ENCODE measurements at regions not wholly inside any gene's neighbourhood (a gene's known extent, or its start where the extent isn't known, plus 50 kb on each side); places are given as distances from the start of the nearest gene placed in this dataset.

- TF ChIP-seq, protein P1, sequence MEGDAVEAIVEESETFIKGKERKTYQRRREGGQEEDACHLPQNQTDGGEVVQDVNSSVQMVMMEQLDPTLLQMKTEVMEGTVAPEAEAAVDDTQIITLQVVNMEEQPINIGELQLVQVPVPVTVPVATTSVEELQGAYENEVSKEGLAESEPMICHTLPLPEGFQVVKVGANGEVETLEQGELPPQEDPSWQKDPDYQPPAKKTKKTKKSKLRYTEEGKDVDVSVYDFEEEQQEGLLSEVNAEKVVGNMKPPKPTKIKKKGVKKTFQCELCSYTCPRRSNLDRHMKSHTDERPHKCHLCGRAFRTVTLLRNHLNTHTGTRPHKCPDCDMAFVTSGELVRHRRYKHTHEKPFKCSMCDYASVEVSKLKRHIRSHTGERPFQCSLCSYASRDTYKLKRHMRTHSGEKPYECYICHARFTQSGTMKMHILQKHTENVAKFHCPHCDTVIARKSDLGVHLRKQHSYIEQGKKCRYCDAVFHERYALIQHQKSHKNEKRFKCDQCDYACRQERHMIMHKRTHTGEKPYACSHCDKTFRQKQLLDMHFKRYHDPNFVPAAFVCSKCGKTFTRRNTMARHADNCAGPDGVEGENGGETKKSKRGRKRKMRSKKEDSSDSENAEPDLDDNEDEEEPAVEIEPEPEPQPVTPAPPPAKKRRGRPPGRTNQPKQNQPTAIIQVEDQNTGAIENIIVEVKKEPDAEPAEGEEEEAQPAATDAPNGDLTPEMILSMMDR (conservative IDR thresholded peaks at IDR 0.05) = no peak
- Histone ChIP-seq H3K56ac (ENCODE audit: insufficient read length, low read depth, low read length) (no peak overlapping the region), H3K23me2 (ENCODE audit: insufficient read length, low read depth, low read length, poor library complexity, severe bottlenecking) (no peaks in the 10 kb centered on the region), H3K9me3 (ENCODE audit: control insufficient read depth, low read depth, low read length) (no peaks in the 10 kb centered on the region), H3K4me2 (ENCODE audit: insufficient read depth, insufficient read length, low read length) (no peak overlapping the region), H2BK12ac (ENCODE audit: insufficient read length, low read depth, low read length) (no peak overlapping the region), H3K27ac (ENCODE audit: insufficient read length, low read depth, low read length) (peak overlapping the region; percentile 35), H3K18ac (ENCODE audit: insufficient read length, low read depth, low read length) (no peak overlapping the region), H3T11ph (ENCODE audit: low read length) (no peak overlapping the region), H2BK120ac (ENCODE audit: low read depth, low read length, poor library complexity, severe bottlenecking) (no peak overlapping the region), H2BK15ac (ENCODE audit: low read depth, low read length) (no peak overlapping the region), H3K9ac (ENCODE audit: extremely low read depth, insufficient read length, low read length) (no peak overlapping the region), H2AK5ac (ENCODE audit: insufficient read length, low read length) (no peak overlapping the region), H4K5ac (ENCODE audit: insufficient read length, low read depth, low read length) (no peak overlapping the region), H3K4ac (ENCODE audit: low read depth, low read length) (no peak overlapping the region), H3K79me1 (ENCODE audit: insufficient read depth, low read depth, low read length, poor library complexity, severe bottlenecking) (no peaks in the 10 kb centered on the region), H3K4me1 (ENCODE audit: insufficient read depth, low read length) (peaks cover 8% of the 10 kb centered on the region), H4K8ac (replicated peaks; ENCODE audit: insufficient read length, low read depth, low read length) (no peak overlapping the region), H2AFZ (ENCODE audit: low read length) (no peak overlapping the region), H4K91ac (ENCODE audit: insufficient read length, low read depth, low read length) (no peak overlapping the region), H3K27me3 (ENCODE audit: insufficient read depth, low read length) (no peaks in the 10 kb centered on the region), H3K79me2 (ENCODE audit: insufficient read depth, low read length) (no peaks in the 10 kb centered on the region), H4K20me1 (ENCODE audit: control insufficient read depth, insufficient read depth, insufficient read length) (no peaks in the 10 kb centered on the region), H3K14ac (ENCODE audit: insufficient read depth, low read length) (no peak overlapping the region), H2BK20ac (ENCODE audit: low read depth, low read length, poor library complexity, severe bottlenecking) (no peak overlapping the region), H3K23ac (ENCODE audit: insufficient read length, low read depth, low read length) (no peak overlapping the region), H2BK5ac (ENCODE audit: insufficient read length, low read length) (no peak overlapping the region)
- DNase-seq = peak; percentile 49
- peak overlapping the region; percentile 27 to 41 (median 38); a peak in 2 of 7 replicates for H3K27ac Mint-ChIP-seq
- no peaks in the 10 kb centered on the region for H3K9me3 Mint-ChIP-seq
- no peak overlapping the region for H3K4me3 Mint-ChIP-seq
- WGBS (ENCODE audit: extremely low coverage, insufficient read length, low lambda C conversion rate) = no CpG with 5 or more reads among the region's 3 CpGs
- H3K4me1 Mint-ChIP-seq = peaks cover 11 to 18% of the 10 kb centered on the region in 2 experiments
- H3K36me3 Mint-ChIP-seq (ENCODE audit: insufficient read depth in 1 of 3, low read depth in 3 of 3) = no peaks in the 10 kb centered on the region
- no peaks in the 10 kb centered on the region for H3K27me3 Mint-ChIP-seq (ENCODE audit: low read depth)
Measured at GRCh38 chr14:53890611-53891101, 66.0 kb downstream of the BMP4 start.
